ENCODE measurements at regions not wholly inside any gene's neighbourhood (a gene's known extent, or its start where the extent isn't known, plus 50 kb on each side); places are given as distances from the start of the nearest gene placed in this dataset.

DNA sequence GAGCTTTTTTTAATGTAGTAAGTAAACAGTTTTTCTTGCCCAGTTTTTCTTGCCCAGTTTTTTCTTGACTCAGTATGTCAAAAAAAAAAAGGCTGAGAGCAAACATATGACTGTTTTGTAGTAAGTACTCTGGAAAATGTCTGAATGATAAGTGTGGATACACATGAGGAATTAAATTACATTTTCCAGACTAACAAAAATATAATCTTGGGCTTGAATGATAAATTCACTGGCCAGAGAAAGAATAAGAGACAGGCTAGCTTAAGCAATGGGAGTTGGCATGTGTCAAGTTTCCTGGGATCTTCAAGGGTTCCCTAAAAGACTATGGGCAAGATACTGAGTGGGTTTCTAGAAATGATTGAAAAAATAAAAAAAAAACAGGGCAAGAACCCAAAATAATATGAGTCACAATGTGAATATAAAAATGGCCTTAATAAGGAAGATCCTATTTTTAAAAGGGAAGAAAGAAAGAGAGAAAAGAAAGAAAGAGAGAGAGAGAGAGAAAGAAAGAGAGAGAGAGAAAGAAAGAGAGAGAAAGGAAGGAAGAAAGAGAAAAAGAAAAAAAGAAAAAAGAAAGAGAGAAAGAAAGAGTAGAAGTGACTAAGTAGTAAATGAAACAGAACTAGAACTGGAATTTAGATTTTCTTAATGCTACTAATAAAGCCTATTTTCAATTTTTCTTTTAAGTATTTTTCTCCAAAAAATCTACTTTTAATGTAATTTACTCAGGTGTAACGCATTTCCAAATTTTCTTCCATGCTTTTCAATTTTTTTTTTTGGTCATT lies 60.2 kb downstream of the TFPI2 start:
- H3F3A ChIP-seq (ENCODE audit: low read length, unreplicated experiment) = no peaks in the 10 kb centered on the region
- H3K9me2 ChIP-seq (replicated peaks; ENCODE audit: low read length) = no peaks in the 10 kb centered on the region
- peaks cover 81% of the 10 kb centered on the region for H3K27me3 ChIP-seq (ENCODE audit: low read length)
- no peak overlapping the region for H3K4me3 ChIP-seq (ENCODE audit: low read length)
- intact Hi-C loops (cut with micrococcal nuclease) = no loop called here
- CTCF ChIA-PET = no interaction called here
- H4K20me1 ChIP-seq (ENCODE audit: low read length) = no peaks in the 10 kb centered on the region
- H3K4me2 ChIP-seq (ENCODE audit: low read length) = no peak overlapping the region
- no peaks in the 10 kb centered on the region for H3K9me3 ChIP-seq (ENCODE audit: low read length)
- POLR2A ChIA-PET (ENCODE audit: unreplicated experiment) = no interaction called here
- no peaks in the 10 kb centered on the region for H3K4me1 ChIP-seq (ENCODE audit: insufficient read depth, low read length)
- ATAC-seq (no peak), DNase-seq (no peak)
- H3K27ac ChIP-seq (ENCODE audit: low read length) = no peak overlapping the region
- no peak overlapping the region for H3K9ac ChIP-seq (ENCODE audit: low read length)
- BruUV-seq (replicated peaks) = no TSS peak
- H3K36me3 ChIP-seq (ENCODE audit: low read depth, low read length) = no peaks in the 10 kb centered on the region
- H2AFZ ChIP-seq (ENCODE audit: low read length) = no peak overlapping the region
- TF ChIP-seq EZH2phosphoT487 (IDR thresholded peaks at IDR 0.05; ENCODE audit: borderline replicate concordance, low read length) (no peak), EZH2 (IDR thresholded peaks at IDR 0.05; ENCODE audit: low read length, unreplicated experiment) (no peak)
- TF ChIP-seq, protein P1, sequence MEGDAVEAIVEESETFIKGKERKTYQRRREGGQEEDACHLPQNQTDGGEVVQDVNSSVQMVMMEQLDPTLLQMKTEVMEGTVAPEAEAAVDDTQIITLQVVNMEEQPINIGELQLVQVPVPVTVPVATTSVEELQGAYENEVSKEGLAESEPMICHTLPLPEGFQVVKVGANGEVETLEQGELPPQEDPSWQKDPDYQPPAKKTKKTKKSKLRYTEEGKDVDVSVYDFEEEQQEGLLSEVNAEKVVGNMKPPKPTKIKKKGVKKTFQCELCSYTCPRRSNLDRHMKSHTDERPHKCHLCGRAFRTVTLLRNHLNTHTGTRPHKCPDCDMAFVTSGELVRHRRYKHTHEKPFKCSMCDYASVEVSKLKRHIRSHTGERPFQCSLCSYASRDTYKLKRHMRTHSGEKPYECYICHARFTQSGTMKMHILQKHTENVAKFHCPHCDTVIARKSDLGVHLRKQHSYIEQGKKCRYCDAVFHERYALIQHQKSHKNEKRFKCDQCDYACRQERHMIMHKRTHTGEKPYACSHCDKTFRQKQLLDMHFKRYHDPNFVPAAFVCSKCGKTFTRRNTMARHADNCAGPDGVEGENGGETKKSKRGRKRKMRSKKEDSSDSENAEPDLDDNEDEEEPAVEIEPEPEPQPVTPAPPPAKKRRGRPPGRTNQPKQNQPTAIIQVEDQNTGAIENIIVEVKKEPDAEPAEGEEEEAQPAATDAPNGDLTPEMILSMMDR (conservative IDR thresholded peaks at IDR 0.05; ENCODE audit: low read depth, low read length) = no peak
- H3K79me2 ChIP-seq (ENCODE audit: low read length) = no peaks in the 10 kb centered on the region

DNA sequence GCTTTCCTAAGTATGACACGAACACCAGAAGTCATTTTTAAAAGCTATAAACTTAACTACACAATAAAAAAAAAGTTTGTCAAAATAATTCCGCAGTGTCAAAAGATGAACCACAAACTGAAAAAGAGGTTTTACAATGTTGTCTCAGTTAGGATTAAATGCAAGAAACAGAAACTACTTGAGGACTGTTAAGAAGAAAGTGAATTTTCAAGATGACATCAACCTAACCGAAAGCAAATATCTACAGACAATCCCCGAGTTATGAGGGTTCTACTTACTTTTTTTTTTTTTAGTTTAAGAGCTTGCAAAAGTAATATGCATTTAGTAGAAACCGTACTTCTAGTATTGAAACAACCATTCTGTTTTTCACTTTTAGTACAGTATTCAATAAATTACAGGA lies 62.3 kb downstream of the TFPI2 start:
- no peaks in the 10 kb centered on the region for H3F3A ChIP-seq (ENCODE audit: low read length, unreplicated experiment)
- no TSS peak for BruUV-seq (replicated peaks)
- TF ChIP-seq EZH2 (IDR thresholded peaks at IDR 0.05; ENCODE audit: low read length, unreplicated experiment) = no peak
- TF ChIP-seq, protein P1 (conservative IDR thresholded peaks at IDR 0.05; ENCODE audit: low read depth, low read length) = no peak
- no peak for TF ChIP-seq EZH2phosphoT487 (IDR thresholded peaks at IDR 0.05; ENCODE audit: borderline replicate concordance, low read length)
- no peaks in the 10 kb centered on the region for H3K4me1 ChIP-seq (ENCODE audit: insufficient read depth, low read length)
- no peaks in the 10 kb centered on the region for H3K36me3 ChIP-seq (ENCODE audit: low read depth, low read length)
- H3K27me3 ChIP-seq (ENCODE audit: low read length) = peaks cover 87% of the 10 kb centered on the region
- H3K9me3 ChIP-seq (ENCODE audit: low read length) = no peaks in the 10 kb centered on the region
- H3K9me2 ChIP-seq (replicated peaks; ENCODE audit: low read length) = no peaks in the 10 kb centered on the region
- ChIA-PET CTCF (no interaction called here), POLR2A (ENCODE audit: unreplicated experiment) (no interaction called here)
- no peak overlapping the region for H3K4me2 ChIP-seq (ENCODE audit: low read length)
- intact Hi-C loops (cut with micrococcal nuclease) = no loop called here
- no peak overlapping the region for H3K4me3 ChIP-seq (ENCODE audit: low read length)
- no peak overlapping the region for H2AFZ ChIP-seq (ENCODE audit: low read length)
- no peaks in the 10 kb centered on the region for H4K20me1 ChIP-seq (ENCODE audit: low read length)
- ATAC-seq (no peak), DNase-seq (no peak)
- no peak overlapping the region for H3K9ac ChIP-seq (ENCODE audit: low read length)
- H3K27ac ChIP-seq (ENCODE audit: low read length) = no peak overlapping the region
- no peaks in the 10 kb centered on the region for H3K79me2 ChIP-seq (ENCODE audit: low read length)

DNA sequence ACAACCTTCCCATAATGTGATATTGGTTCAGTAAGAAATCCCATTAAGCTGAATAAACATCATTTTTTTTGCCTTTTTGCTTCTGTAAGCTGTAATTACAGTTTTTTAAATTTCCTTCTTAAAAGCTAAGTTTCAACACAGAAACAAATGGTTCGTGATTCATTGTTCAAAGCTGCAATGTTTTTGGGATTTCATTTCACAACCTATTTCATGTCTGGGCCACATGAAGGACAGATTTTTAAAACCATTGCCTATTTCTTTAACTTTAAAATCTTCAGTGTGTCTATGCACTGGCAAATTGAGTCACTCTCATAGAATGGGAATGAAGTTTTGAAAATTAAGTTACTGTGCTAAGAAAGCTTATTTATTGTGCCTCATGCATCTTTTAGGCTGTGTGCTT lies 66.9 kb downstream of the TFPI2 start:
- Histone ChIP-seq H3K79me2 (ENCODE audit: low read length) (no peaks in the 10 kb centered on the region), H4K20me1 (ENCODE audit: low read length) (no peaks in the 10 kb centered on the region), H2AFZ (ENCODE audit: low read length) (no peak overlapping the region), H3K9me3 (ENCODE audit: low read length) (no peaks in the 10 kb centered on the region), H3K4me3 (ENCODE audit: low read length) (no peak overlapping the region), H3K27me3 (ENCODE audit: low read length) (peaks cover 87% of the 10 kb centered on the region), H3K9me2 (replicated peaks; ENCODE audit: low read length) (no peaks in the 10 kb centered on the region), H3F3A (ENCODE audit: low read length, unreplicated experiment) (no peaks in the 10 kb centered on the region), H3K27ac (ENCODE audit: low read length) (no peak overlapping the region), H3K9ac (ENCODE audit: low read length) (no peak overlapping the region), H3K36me3 (ENCODE audit: low read depth, low read length) (no peaks in the 10 kb centered on the region), H3K4me2 (ENCODE audit: low read length) (no peak overlapping the region), H3K4me1 (ENCODE audit: insufficient read depth, low read length) (no peaks in the 10 kb centered on the region)
- intact Hi-C loops (cut with micrococcal nuclease) = no loop called here
- POLR2A ChIA-PET (ENCODE audit: unreplicated experiment) = no interaction called here
- no peak for ATAC-seq
- CTCF ChIA-PET = no interaction called here
- no TSS peak for BruUV-seq (replicated peaks)
- TF ChIP-seq, protein P1 (conservative IDR thresholded peaks at IDR 0.05; ENCODE audit: low read depth, low read length) = no peak
- TF ChIP-seq EZH2phosphoT487 (IDR thresholded peaks at IDR 0.05; ENCODE audit: borderline replicate concordance, low read length) = no peak
- no peak for TF ChIP-seq EZH2 (IDR thresholded peaks at IDR 0.05; ENCODE audit: low read length, unreplicated experiment)
- no peak for DNase-seq

Measured in PC-3 (cell line).